Neural crest cell (in vitro differentiated cells): ENCODE measurements at regions not wholly inside any gene's neighbourhood (a gene's known extent, or its start where the extent isn't known, plus 50 kb on each side); places are given as distances from the start of the nearest gene placed in this dataset.

Experiments used
- DNase-seq: peaks from one replicate; pipeline ENCODE4 v3.0.0; 2021; ENCODE audit warnings: low read depth, mixed read lengths, low spot score
- H3K27ac Mint-ChIP-seq: one replicate; pipeline ENCODE4 v1.8.0; 2021; ENCODE audit warnings: mild to moderate bottlenecking, mixed read lengths; ENCODE audit not compliant: unreplicated experiment
- H3K27me3 Mint-ChIP-seq: 2 replicates; pipeline ENCODE4 v1.8.0; 2021; ENCODE audit warnings: low read depth, mild to moderate bottlenecking, mixed read lengths
- H3K36me3 Mint-ChIP-seq: 2 replicates; pipeline ENCODE4 v1.8.0; 2021; ENCODE audit warnings: low read depth, mild to moderate bottlenecking, mixed read lengths
- H3K4me1 Mint-ChIP-seq: 2 replicates; pipeline ENCODE4 v1.8.0; 2021; ENCODE audit warnings: mixed read lengths
- H3K4me3 Mint-ChIP-seq: one replicate; pipeline ENCODE4 v1.8.0; 2021; ENCODE audit warnings: mild to moderate bottlenecking, mixed read lengths
- H3K9me3 Mint-ChIP-seq: 2 replicates; pipeline ENCODE4 v1.8.0; 2021; ENCODE audit warnings: mixed read lengths
- TF ChIP-seq, protein P1 (sequence below): fragments of 200-600 bp; sonication (generic); conservative IDR thresholded peaks from 2 replicates; pipeline ENCODE4 v1.5.0; 2021; ENCODE audit warnings: antibody characterized with exemption, mild to moderate bottlenecking

DNA sequence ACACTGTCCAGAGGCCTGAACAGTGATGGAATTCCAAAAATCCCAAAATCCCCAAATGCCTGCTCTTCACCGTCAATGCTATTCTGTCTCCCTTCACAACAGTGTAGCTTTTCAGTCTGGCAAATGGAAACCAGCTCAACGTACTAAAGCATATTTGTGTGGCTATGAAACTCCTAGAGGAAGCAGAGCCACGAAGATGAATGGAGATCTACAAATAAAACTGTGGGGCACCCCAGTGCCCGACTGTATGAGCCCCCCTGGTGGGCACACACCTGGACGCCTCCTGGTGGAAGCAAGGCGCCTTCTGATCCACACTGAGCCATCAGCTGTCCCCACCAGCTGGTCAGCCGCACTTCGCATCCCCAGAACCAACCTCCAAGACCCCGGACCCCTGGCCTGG, 129.1 kb upstream of the SOD1 start:
- H3K9me3 Mint-ChIP-seq, result no peaks in the 10 kb centered on the region
- H3K27ac Mint-ChIP-seq, result no peak overlapping the region

DNA sequence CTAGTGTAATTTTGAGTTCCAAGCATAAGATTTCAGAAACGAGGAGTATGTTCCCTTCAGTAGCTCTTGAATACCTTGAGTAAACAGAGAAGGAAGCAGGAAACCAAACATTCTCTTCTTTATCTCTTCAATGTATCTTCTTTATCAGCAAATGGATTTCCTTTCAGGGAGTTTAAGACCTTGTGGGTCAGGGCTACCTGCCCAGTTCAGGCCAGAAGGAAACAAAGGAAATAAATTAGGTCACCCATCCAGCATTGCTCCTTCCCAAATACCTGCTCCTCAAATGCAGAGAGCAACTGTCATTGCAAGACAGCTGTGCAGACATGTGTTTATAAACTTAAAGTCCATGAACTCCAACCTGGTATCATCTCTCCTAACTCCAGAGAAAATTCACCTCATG, 130.1 kb upstream of the SOD1 start:
- peaks cover 13% of the 10 kb centered on the region for H3K36me3 Mint-ChIP-seq
- no peaks in the 10 kb centered on the region for H3K27me3 Mint-ChIP-seq
- H3K9me3 Mint-ChIP-seq, result peaks cover 2% of the 10 kb centered on the region
- H3K27ac Mint-ChIP-seq, result no peak overlapping the region
- H3K4me1 Mint-ChIP-seq, result peaks cover 35% of the 10 kb centered on the region
- H3K4me3 Mint-ChIP-seq, result no peak overlapping the region
- TF ChIP-seq, protein P1, sequence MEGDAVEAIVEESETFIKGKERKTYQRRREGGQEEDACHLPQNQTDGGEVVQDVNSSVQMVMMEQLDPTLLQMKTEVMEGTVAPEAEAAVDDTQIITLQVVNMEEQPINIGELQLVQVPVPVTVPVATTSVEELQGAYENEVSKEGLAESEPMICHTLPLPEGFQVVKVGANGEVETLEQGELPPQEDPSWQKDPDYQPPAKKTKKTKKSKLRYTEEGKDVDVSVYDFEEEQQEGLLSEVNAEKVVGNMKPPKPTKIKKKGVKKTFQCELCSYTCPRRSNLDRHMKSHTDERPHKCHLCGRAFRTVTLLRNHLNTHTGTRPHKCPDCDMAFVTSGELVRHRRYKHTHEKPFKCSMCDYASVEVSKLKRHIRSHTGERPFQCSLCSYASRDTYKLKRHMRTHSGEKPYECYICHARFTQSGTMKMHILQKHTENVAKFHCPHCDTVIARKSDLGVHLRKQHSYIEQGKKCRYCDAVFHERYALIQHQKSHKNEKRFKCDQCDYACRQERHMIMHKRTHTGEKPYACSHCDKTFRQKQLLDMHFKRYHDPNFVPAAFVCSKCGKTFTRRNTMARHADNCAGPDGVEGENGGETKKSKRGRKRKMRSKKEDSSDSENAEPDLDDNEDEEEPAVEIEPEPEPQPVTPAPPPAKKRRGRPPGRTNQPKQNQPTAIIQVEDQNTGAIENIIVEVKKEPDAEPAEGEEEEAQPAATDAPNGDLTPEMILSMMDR, result no peak
- no peak for DNase-seq

More for the DNA sequence above, 129.1 kb upstream of the SOD1 start:
- Mint-ChIP-seq H3K4me3 (no peak overlapping the region), H3K27me3 (no peaks in the 10 kb centered on the region), H3K36me3 (peaks cover 11% of the 10 kb centered on the region), H3K4me1 (peaks cover 30% of the 10 kb centered on the region)
- TF ChIP-seq, protein P1, result no peak
- DNase-seq, result no peak

DNA sequence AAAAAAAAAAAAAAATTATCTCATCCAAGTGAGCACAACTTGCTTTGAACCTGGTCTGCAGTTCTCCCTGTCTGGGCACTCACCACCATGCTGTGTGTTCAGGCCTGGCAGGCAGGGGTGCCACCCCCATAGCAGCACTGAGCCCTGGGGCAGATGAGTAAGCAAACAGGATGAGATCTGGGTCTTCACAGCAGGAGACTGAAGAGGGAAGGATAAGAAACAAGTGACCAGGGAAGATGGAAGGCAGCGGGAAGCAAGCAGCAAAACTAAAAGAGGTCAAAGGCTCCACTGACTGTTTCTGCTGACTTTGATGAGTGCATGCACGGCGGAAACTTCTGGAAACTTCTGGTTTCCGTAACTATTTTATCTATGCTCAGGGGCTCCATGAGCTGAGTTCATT, 133.5 kb upstream of the SOD1 start:
- TF ChIP-seq, protein P1, result no peak
- peaks cover 2% of the 10 kb centered on the region for H3K9me3 Mint-ChIP-seq
- no peaks in the 10 kb centered on the region for H3K27me3 Mint-ChIP-seq
- H3K4me3 Mint-ChIP-seq, result no peak overlapping the region
- peaks cover 35% of the 10 kb centered on the region for H3K4me1 Mint-ChIP-seq
- H3K27ac Mint-ChIP-seq, result peak overlapping the region; percentile 76
- peaks cover 13% of the 10 kb centered on the region for H3K36me3 Mint-ChIP-seq
- no peak for DNase-seq

DNA sequence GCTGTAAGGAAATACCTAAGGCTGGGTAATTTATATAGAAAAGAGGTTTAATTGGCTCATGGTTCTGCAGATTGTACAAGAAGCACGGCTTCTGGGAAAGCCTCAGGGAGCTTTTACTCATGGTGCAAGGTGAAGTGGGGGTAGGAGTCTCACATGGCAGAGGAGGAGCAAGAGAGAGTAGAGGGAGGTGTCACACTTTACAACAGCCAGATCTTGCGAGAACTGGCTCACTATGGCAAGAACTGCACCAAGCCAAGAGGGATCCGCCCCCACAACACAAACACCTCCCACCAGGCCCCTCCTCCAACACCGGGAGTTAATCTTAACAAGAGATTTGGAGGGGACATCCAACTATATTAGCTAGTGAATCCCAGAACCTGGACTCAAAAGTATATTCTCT, 135.4 kb upstream of the SOD1 start:
- TF ChIP-seq, protein P1, result no peak
- Mint-ChIP-seq H3K27me3 (no peaks in the 10 kb centered on the region), H3K9me3 (peaks cover 2% of the 10 kb centered on the region), H3K4me1 (peaks cover 32% of the 10 kb centered on the region), H3K36me3 (peaks cover 3% of the 10 kb centered on the region), H3K4me3 (no peak overlapping the region), H3K27ac (peak overlapping the region; percentile 5)
- no peak for DNase-seq

DNA sequence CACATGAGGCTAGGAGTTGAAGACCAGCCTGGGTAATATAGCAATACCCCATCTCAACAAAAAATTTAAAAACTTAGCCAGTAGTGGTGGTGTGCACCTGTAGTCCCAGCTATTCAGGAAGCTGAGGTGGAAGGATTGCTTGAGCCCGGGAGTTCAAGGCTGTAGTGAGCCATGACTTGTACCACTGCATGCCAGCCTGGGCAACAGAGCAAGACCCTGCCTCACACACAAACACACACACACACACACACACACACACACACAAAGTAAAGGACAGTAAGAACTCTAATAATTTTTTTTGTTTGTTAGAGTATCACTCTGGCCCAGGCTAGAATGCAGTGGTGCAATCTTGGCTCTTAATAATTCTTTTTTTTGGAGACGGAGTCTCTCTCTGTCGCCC, 138.0 kb upstream of the SOD1 start:
- Mint-ChIP-seq H3K27me3 (no peaks in the 10 kb centered on the region), H3K36me3 (peaks cover 3% of the 10 kb centered on the region), H3K4me1 (peaks cover 36% of the 10 kb centered on the region), H3K4me3 (no peak overlapping the region), H3K9me3 (peaks cover 2% of the 10 kb centered on the region), H3K27ac (no peak overlapping the region)
- DNase-seq, result no peak
- TF ChIP-seq, protein P1, result no peak
